ENCODE measurements at regions not wholly inside any gene's neighbourhood (a gene's known extent, or its start where the extent isn't known, plus 50 kb on each side); places are given as distances from the start of the nearest gene placed in this dataset.

DNA sequence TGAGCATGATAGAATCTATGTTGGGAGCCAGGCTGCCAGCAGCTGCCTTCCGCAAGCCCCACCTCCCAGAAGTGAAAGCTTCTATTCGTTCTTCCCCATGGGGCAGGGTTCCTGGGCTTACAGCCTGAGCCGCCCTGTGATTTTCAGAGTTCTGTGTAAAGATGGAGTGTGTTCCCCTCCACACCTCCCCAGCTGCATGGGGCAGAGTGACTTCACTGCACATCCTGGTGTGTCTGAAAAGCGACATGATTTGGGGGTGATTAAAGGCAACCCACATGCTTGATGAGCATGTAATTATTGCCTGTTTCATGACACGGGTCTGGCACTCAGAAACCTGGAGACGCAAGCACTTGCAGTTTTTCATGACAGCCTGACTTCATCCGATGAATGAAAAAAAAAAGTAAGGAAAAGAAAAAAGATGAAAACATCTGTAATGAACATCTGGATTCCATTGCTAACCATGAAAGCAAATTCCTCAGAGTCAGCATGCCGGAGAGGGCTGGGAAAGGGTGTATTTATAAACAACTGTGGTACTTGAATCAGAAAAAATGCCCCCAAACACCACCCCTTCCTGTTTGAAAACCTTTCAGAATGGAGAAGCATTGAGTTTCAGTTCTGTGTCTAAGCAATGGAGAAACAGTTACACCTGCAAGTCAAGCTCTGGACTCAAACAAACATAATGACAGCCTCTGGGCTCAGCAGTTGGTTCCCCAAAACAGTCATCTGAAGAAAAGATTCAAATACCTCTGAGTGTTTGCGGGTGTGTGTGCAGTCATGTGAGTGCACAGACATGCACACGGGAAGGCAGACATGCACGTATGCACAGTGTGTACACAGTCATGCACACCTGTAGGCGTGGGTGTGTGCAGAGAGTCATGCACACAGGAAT lies 266.0 kb downstream of the ENGASE start:
- Histone ChIP-seq H3K27ac (ENCODE audit: low read length) (no peak overlapping the region), H3K9ac (ENCODE audit: low read length) (no peak overlapping the region), H3K4me2 (ENCODE audit: low read length) (no peak overlapping the region)

GRCh38 chr17:79339321-79339720 lies 264.7 kb downstream of the ENGASE start:
- H3K9ac ChIP-seq (ENCODE audit: low read length) = no peak overlapping the region
- no peaks in the 10 kb centered on the region for H3K36me3 ChIP-seq (ENCODE audit: insufficient read depth, low read length)
- no peaks in the 10 kb centered on the region for H3K9me2 ChIP-seq (ENCODE audit: insufficient read depth, low read length)
- no peak overlapping the region for H2AFZ ChIP-seq (ENCODE audit: low read depth, low read length)
- no peak overlapping the region for H3K4me2 ChIP-seq (ENCODE audit: low read length)
- H3K27ac ChIP-seq (ENCODE audit: low read length) = no peak overlapping the region
- no peaks in the 10 kb centered on the region for H3K9me3 ChIP-seq (ENCODE audit: low read length)
- H3K4me3 ChIP-seq (ENCODE audit: low read length) = no peak overlapping the region
- H3K79me2 ChIP-seq (replicated peaks; ENCODE audit: insufficient read depth, low read length) = no peaks in the 10 kb centered on the region
- H3K27me3 ChIP-seq (ENCODE audit: insufficient read depth, low read depth, low read length) = no peaks in the 10 kb centered on the region
- H3F3A ChIP-seq (ENCODE audit: insufficient read depth, low read length, poor library complexity, severe bottlenecking) = no peaks in the 10 kb centered on the region
- H4K20me1 ChIP-seq (ENCODE audit: insufficient read depth) = no peaks in the 10 kb centered on the region
- TF ChIP-seq CTCF (IDR thresholded peaks at IDR 0.05; ENCODE audit: poor library complexity, severe bottlenecking) (no peak), RAD21 (conservative IDR thresholded peaks at IDR 0.05) (no peak), EZH2 (IDR thresholded peaks at IDR 0.05; ENCODE audit: borderline replicate concordance, insufficient read depth, low read length, poor library complexity, severe bottlenecking) (no peak), REST (IDR thresholded peaks at IDR 0.05; ENCODE audit: borderline replicate concordance) (no peak)

More for the DNA sequence above, 266.0 kb downstream of the ENGASE start:
- no peaks in the 10 kb centered on the region for H3K79me2 ChIP-seq (replicated peaks; ENCODE audit: insufficient read depth, low read length)
- no peak overlapping the region for H2AFZ ChIP-seq (ENCODE audit: low read depth, low read length)
- TF ChIP-seq TAF1 (IDR thresholded peaks at IDR 0.05; ENCODE audit: low read depth) = no peak
- no peak for TF ChIP-seq EP300 (conservative IDR thresholded peaks at IDR 0.05; ENCODE audit: poor library complexity, severe bottlenecking)
- TF ChIP-seq POLR2AphosphoS5 (IDR thresholded peaks at IDR 0.05) = no peak
- no peak for TF ChIP-seq CTCF (IDR thresholded peaks at IDR 0.05; ENCODE audit: poor library complexity, severe bottlenecking)
- TF ChIP-seq MXI1 (conservative IDR thresholded peaks at IDR 0.05; ENCODE audit: poor library complexity, severe bottlenecking) = no peak
- TF ChIP-seq SMC3 (conservative IDR thresholded peaks at IDR 0.05; ENCODE audit: poor library complexity) = no peak
- no peak for TF ChIP-seq RAD21 (conservative IDR thresholded peaks at IDR 0.05)
- no peak for TF ChIP-seq EZH2 (IDR thresholded peaks at IDR 0.05; ENCODE audit: borderline replicate concordance, insufficient read depth, low read length, poor library complexity, severe bottlenecking)
- TF ChIP-seq REST (IDR thresholded peaks at IDR 0.05; ENCODE audit: borderline replicate concordance) = no peak
- no peak overlapping the region for H3K4me3 ChIP-seq (ENCODE audit: low read length)
- no peaks in the 10 kb centered on the region for H3K9me2 ChIP-seq (ENCODE audit: insufficient read depth, low read length)
- H3K36me3 ChIP-seq (ENCODE audit: insufficient read depth, low read length) = no peaks in the 10 kb centered on the region
- H4K20me1 ChIP-seq (ENCODE audit: insufficient read depth) = no peaks in the 10 kb centered on the region
- H3K27me3 ChIP-seq (ENCODE audit: insufficient read depth, low read depth, low read length) = no peaks in the 10 kb centered on the region
- H3F3A ChIP-seq (ENCODE audit: insufficient read depth, low read length, poor library complexity, severe bottlenecking) = no peaks in the 10 kb centered on the region
- H3K9me3 ChIP-seq (ENCODE audit: low read length) = no peaks in the 10 kb centered on the region

Measured in neural cell (in vitro differentiated cells).